Cardiac muscle cell (in vitro differentiated cells and primary cell): ENCODE measurements at regions not wholly inside any gene's neighbourhood (a gene's known extent, or its start where the extent isn't known, plus 50 kb on each side); places are given as distances from the start of the nearest gene placed in this dataset.
"Not testable (repeated sequence)": the region's sequence is repeated elsewhere in the genome, so short reads cannot be mapped to it uniquely, and the experiment has no call there.

Experiments
- DNase-seq, 2 donors: peaks; one replicate each; pipeline versions ENCODE4 v3.0.0 to v3.0.0-alpha.2; 2010 to 2017; ENCODE audit warnings: low read depth in 1 of 2, low spot score in 1 of 2
- H3K27ac ChIP-seq: fragments of 200-600 bp; sonication (generic); 2 replicates; pipeline ENCODE4 v1.5.1; 2016
- H3K27me3 ChIP-seq: fragments of 200-600 bp; sonication (generic); 2 replicates; pipeline ENCODE4 v1.6.0; 2016; ENCODE audit warnings: control low read depth
- H3K36me3 ChIP-seq: fragments of 200-600 bp; sonication (generic); 2 replicates; pipeline ENCODE4 v1.5.1; 2016; ENCODE audit warnings: control low read depth
- H3K4me1 ChIP-seq: fragments of 200-600 bp; sonication (generic); 2 replicates; pipeline ENCODE4 v1.8.1; 2017; ENCODE audit warnings: low read depth, mild to moderate bottlenecking, mixed run types
- H3K4me3 ChIP-seq: fragments of 200-600 bp; sonication (generic); 2 replicates; pipeline ENCODE4 v1.5.1; 2016; ENCODE audit warnings: mild to moderate bottlenecking
- H3K9me3 ChIP-seq: fragments of 200-600 bp; sonication (generic); 2 replicates; pipeline ENCODE4 v1.5.1; 2017; ENCODE audit warnings: low read depth, mild to moderate bottlenecking, control low read depth
- CTCF ChIP-seq: IDR thresholded peaks from 2 replicates; pipeline ENCODE4 v1.5.1; 2012; ENCODE audit warnings: low read depth, mild to moderate bottlenecking, low read length

GRCh38 chr22:35159343-35159742, 93.4 kb downstream of the ISX start:
- no peak for TF ChIP-seq CTCF
- no peak for DNase-seq
- Histone ChIP-seq H3K4me3 (no peak overlapping the region), H3K9me3 (no peaks in the 10 kb centered on the region), H3K4me1 (no peaks in the 10 kb centered on the region), H3K27ac (no peak overlapping the region), H3K36me3 (no peaks in the 10 kb centered on the region), H3K27me3 (no peaks in the 10 kb centered on the region)

GRCh38 chr22:35160268-35160667, 94.3 kb downstream of the ISX start:
- no peaks in the 10 kb centered on the region for H3K4me1 ChIP-seq
- no peak for TF ChIP-seq CTCF
- H3K27me3 ChIP-seq, result no peaks in the 10 kb centered on the region
- H3K4me3 ChIP-seq, result no peak overlapping the region
- DNase-seq, result no peak
- no peaks in the 10 kb centered on the region for H3K9me3 ChIP-seq
- H3K36me3 ChIP-seq, result no peaks in the 10 kb centered on the region
- no peak overlapping the region for H3K27ac ChIP-seq

GRCh38 chr22:35165896-35166295, 91.4 kb upstream of the HMGXB4 start:
- H3K4me3 ChIP-seq, DNase-seq, H3K36me3 ChIP-seq, H3K9me3 ChIP-seq, H3K27ac ChIP-seq, H3K4me1 ChIP-seq, H3K27me3 ChIP-seq: not testable (repeated sequence)

GRCh38 chr22:35170716-35171697, 86.3 kb upstream of the HMGXB4 start:
- no peak overlapping the region for H3K27ac ChIP-seq
- no peaks in the 10 kb centered on the region for H3K4me1 ChIP-seq
- TF ChIP-seq CTCF, result no peak
- no peak overlapping the region for H3K4me3 ChIP-seq
- H3K36me3 ChIP-seq, result no peaks in the 10 kb centered on the region
- DNase-seq, result no peak
- H3K27me3 ChIP-seq, result peaks cover 13% of the 10 kb centered on the region
- no peaks in the 10 kb centered on the region for H3K9me3 ChIP-seq

- no peaks in the 10 kb centered on the region for H3K4me1 ChIP-seq
- no peaks in the 10 kb centered on the region for H3K9me3 ChIP-seq
- TF ChIP-seq CTCF, result no peak
- H3K4me3 ChIP-seq, result no peak overlapping the region
- H3K27me3 ChIP-seq, result peaks cover 13% of the 10 kb centered on the region
- no peak for DNase-seq
- no peak overlapping the region for H3K27ac ChIP-seq
- no peaks in the 10 kb centered on the region for H3K36me3 ChIP-seq
Observed at GRCh38 chr22:35172442-35172841, 84.9 kb upstream of the HMGXB4 start.

- TF ChIP-seq CTCF, result no peak
- H3K9me3 ChIP-seq, result no peaks in the 10 kb centered on the region
- H3K4me3 ChIP-seq, result no peak overlapping the region
- H3K36me3 ChIP-seq, result no peaks in the 10 kb centered on the region
- peaks cover 13% of the 10 kb centered on the region for H3K27me3 ChIP-seq
- H3K4me1 ChIP-seq, result no peaks in the 10 kb centered on the region
- no peak overlapping the region for H3K27ac ChIP-seq
- DNase-seq, result no peak
Observed at GRCh38 chr22:35173655-35174054, 83.6 kb upstream of the HMGXB4 start.
